Skeletal muscle satellite cell (primary cell): ENCODE measurements at regions not wholly inside any gene's neighbourhood (a gene's known extent, or its start where the extent isn't known, plus 50 kb on each side); places are given as distances from the start of the nearest gene placed in this dataset.
"Not testable (repeated sequence)": the region's sequence is repeated elsewhere in the genome, so short reads cannot be mapped to it uniquely, and the experiment has no call there.

ENCODE experiments used
- H3K27me3 ChIP-seq: 2 replicates; pipeline ENCODE4 v1.7.0; 2013; ENCODE audit warnings: low read length; ENCODE audit not compliant: control insufficient read depth, insufficient read depth
- H3K36me3 ChIP-seq: 2 replicates; pipeline ENCODE4 v1.7.0; 2013; ENCODE audit warnings: mild to moderate bottlenecking, control low read depth, low read length; ENCODE audit not compliant: insufficient read depth
- H3K4me1 ChIP-seq: 2 replicates; pipeline ENCODE4 v1.7.0; 2013; ENCODE audit warnings: low read length; ENCODE audit not compliant: control insufficient read depth, insufficient read depth
- H3K4me2 ChIP-seq: 2 replicates; pipeline ENCODE4 v1.7.0; 2013; ENCODE audit warnings: mild to moderate bottlenecking, low read length
- H3K4me3 ChIP-seq: 2 replicates; pipeline ENCODE4 v1.7.0; 2013; ENCODE audit warnings: low read length
- H3K9ac ChIP-seq: 2 replicates; pipeline ENCODE4 v1.7.0; 2013; ENCODE audit warnings: mild to moderate bottlenecking, low read depth, low read length, moderate library complexity
- H3K9me3 ChIP-seq: replicated peaks from 2 replicates; pipeline ENCODE4 v1.7.0; 2013; ENCODE audit warnings: mild to moderate bottlenecking, control low read depth, low read length

GRCh38 chr13:33659894-33660293 is 158.1 kb upstream of the RFC3 start:
- Histone ChIP-seq H3K9ac (no peak overlapping the region), H3K4me3 (no peak overlapping the region), H3K4me1 (no peaks in the 10 kb centered on the region), H3K36me3 (no peaks in the 10 kb centered on the region), H3K9me3 (no peaks in the 10 kb centered on the region), H3K27me3 (peaks cover 25% of the 10 kb centered on the region), H3K4me2 (no peak overlapping the region)

- H3K4me1 ChIP-seq = no peaks in the 10 kb centered on the region
- peaks cover 11% of the 10 kb centered on the region for H3K27me3 ChIP-seq
- H3K4me3 ChIP-seq = no peak overlapping the region
- H3K9ac ChIP-seq = no peak overlapping the region
- no peaks in the 10 kb centered on the region for H3K36me3 ChIP-seq
- H3K4me2 ChIP-seq = no peak overlapping the region
- H3K9me3 ChIP-seq = no peaks in the 10 kb centered on the region
Observed at GRCh38 chr13:33662392-33662791, 155.6 kb upstream of the RFC3 start.

GRCh38 chr13:33665626-33666175 is 152.2 kb upstream of the RFC3 start:
- no peak overlapping the region for H3K4me2 ChIP-seq
- H3K4me3 ChIP-seq = no peak overlapping the region
- no peaks in the 10 kb centered on the region for H3K9me3 ChIP-seq
- H3K27me3 ChIP-seq = peaks cover 8% of the 10 kb centered on the region
- H3K4me1 ChIP-seq = no peaks in the 10 kb centered on the region
- no peak overlapping the region for H3K9ac ChIP-seq
- H3K36me3 ChIP-seq = no peaks in the 10 kb centered on the region

- no peak overlapping the region for H3K4me3 ChIP-seq
- no peak overlapping the region for H3K4me2 ChIP-seq
- H3K9me3 ChIP-seq = no peaks in the 10 kb centered on the region
- peaks cover 7% of the 10 kb centered on the region for H3K4me1 ChIP-seq
- no peak overlapping the region for H3K9ac ChIP-seq
- H3K36me3 ChIP-seq = no peaks in the 10 kb centered on the region
- peaks cover 4% of the 10 kb centered on the region for H3K27me3 ChIP-seq
Observed at GRCh38 chr13:33671560-33671959, 146.4 kb upstream of the RFC3 start.

- H3K4me3 ChIP-seq, H3K27me3 ChIP-seq, H3K4me2 ChIP-seq, H3K9ac ChIP-seq, H3K4me1 ChIP-seq, H3K36me3 ChIP-seq, H3K9me3 ChIP-seq: not testable (repeated sequence)
Observed at GRCh38 chr13:33672022-33672421, 145.9 kb upstream of the RFC3 start.

GRCh38 chr13:33676045-33676989 is 141.6 kb upstream of the RFC3 start:
- Histone ChIP-seq H3K4me2 (peak overlapping the region; percentile 91), H3K9ac (peak overlapping the region; percentile 22), H3K4me1 (peaks cover 7% of the 10 kb centered on the region), H3K36me3 (no peaks in the 10 kb centered on the region), H3K4me3 (peak overlapping the region; percentile 70), H3K27me3 (no peaks in the 10 kb centered on the region), H3K9me3 (no peaks in the 10 kb centered on the region)

GRCh38 chr13:33677215-33677614 is 140.7 kb upstream of the RFC3 start:
- Histone ChIP-seq H3K9ac (no peak overlapping the region), H3K4me2 (no peak overlapping the region), H3K9me3 (no peaks in the 10 kb centered on the region)

GRCh38 chr13:33678084-33678483 is 139.9 kb upstream of the RFC3 start:
- Histone ChIP-seq H3K27me3 (no peaks in the 10 kb centered on the region), H3K9me3 (no peaks in the 10 kb centered on the region), H3K9ac (no peak overlapping the region), H3K4me2 (no peak overlapping the region), H3K4me1 (peaks cover 7% of the 10 kb centered on the region), H3K4me3 (no peak overlapping the region), H3K36me3 (no peaks in the 10 kb centered on the region)

More at GRCh38 chr13:33677215-33677614, 140.7 kb upstream of the RFC3 start:
- Histone ChIP-seq H3K4me3 (no peak overlapping the region), H3K4me1 (peaks cover 7% of the 10 kb centered on the region), H3K36me3 (no peaks in the 10 kb centered on the region), H3K27me3 (no peaks in the 10 kb centered on the region)

- Histone ChIP-seq H3K4me1 (peaks cover 7% of the 10 kb centered on the region), H3K36me3 (no peaks in the 10 kb centered on the region), H3K9ac (no peak overlapping the region), H3K27me3 (no peaks in the 10 kb centered on the region), H3K4me3 (no peak overlapping the region), H3K4me2 (no peak overlapping the region), H3K9me3 (no peaks in the 10 kb centered on the region)
Observed at GRCh38 chr13:33678906-33679657, 138.9 kb upstream of the RFC3 start.

GRCh38 chr13:33679658-33680012 is 138.3 kb upstream of the RFC3 start:
- Histone ChIP-seq H3K27me3 (no peaks in the 10 kb centered on the region), H3K4me1 (peaks cover 7% of the 10 kb centered on the region), H3K4me3 (no peak overlapping the region), H3K9ac (no peak overlapping the region), H3K36me3 (no peaks in the 10 kb centered on the region), H3K4me2 (no peak overlapping the region), H3K9me3 (no peaks in the 10 kb centered on the region)

GRCh38 chr13:33682020-33682564 is 135.9 kb upstream of the RFC3 start:
- no peak overlapping the region for H3K9ac ChIP-seq
- H3K9me3 ChIP-seq = no peaks in the 10 kb centered on the region
- H3K27me3 ChIP-seq = peaks cover 8% of the 10 kb centered on the region
- H3K4me2 ChIP-seq = no peak overlapping the region
- no peaks in the 10 kb centered on the region for H3K36me3 ChIP-seq
- H3K4me3 ChIP-seq = no peak overlapping the region
- no peaks in the 10 kb centered on the region for H3K4me1 ChIP-seq
